Kidney glomerular epithelial cell (primary cell): ENCODE measurements at regions not wholly inside any gene's neighbourhood (a gene's known extent, or its start where the extent isn't known, plus 50 kb on each side); places are given as distances from the start of the nearest gene placed in this dataset.
A peak's percentile ranks its signal among the peaks of the same experiment; 100 is the strongest.
"Not testable (repeated sequence)": the region's sequence is repeated elsewhere in the genome, so short reads cannot be mapped to it uniquely, and the experiment has no call there.

Experiments
- DNase-seq: peaks from one replicate; lab custom pipeline; 2025; lab: John Stamatoyannopoulos, UW

DNA sequence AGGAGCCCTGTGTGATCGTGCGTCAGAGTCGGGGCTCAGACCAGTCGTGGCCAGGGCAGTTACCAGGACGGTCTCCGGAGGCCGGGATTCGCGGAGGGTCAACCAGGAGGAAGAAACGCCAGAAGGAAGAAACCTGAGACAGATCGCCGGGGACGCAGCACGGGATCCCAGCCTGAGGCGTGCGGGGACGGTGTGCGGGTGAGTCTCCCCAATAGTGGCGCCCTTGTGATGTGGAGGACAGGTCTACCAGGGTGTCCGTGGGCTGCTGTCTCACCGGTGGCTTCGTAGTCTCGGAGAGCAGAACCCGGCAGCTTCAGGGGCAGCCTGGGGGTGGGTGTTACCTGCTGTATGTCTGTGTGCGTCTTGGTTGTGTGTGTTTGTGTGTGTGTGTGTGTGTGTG lies 1399.1 kb upstream of the PCDH10 start:
- DNase-seq, result not testable (repeated sequence)

DNA sequence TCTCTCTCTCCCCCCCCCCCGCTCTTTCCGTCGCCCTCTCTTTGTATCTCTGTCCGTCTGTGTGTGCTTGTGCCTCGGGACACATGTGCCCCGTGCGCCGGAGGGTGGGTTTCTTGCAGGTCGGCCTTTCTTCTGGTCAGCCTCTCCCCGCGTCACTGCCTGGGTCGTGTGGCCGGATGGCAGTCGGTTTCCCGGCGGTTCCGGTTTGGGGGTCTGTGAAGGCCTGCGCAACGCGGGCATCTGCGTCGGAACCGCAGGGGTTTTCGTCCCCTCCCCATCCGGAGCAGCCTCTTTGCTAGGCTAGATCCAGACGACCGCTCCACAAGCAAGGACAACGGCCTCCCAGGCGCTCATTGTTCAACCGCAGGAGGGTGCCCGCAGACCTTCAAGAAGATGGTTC lies 1398.6 kb upstream of the PCDH10 start:
- not testable (repeated sequence) for DNase-seq

DNA sequence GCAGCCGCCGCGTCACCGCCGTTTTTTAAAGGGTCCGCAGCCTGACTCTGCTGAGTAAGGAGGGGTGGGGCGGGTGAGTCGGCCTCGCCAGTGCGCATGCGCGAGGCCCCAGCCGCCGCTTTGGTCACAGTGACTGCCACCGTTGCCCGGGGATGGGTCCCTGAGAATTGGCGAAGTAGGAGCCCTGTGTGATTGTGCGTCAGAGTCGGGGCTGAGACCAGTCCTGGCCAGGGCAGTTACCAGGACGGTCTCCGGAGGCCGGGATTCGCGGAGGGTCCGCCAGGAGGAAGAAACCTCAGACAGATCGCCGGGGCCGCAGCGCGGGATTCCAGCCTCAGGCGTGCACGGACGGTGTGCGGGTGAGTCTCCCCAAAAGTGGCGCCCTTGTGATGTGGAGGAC lies 1386.9 kb upstream of the PCDH10 start:
- DNase-seq, result not testable (repeated sequence)

DNA sequence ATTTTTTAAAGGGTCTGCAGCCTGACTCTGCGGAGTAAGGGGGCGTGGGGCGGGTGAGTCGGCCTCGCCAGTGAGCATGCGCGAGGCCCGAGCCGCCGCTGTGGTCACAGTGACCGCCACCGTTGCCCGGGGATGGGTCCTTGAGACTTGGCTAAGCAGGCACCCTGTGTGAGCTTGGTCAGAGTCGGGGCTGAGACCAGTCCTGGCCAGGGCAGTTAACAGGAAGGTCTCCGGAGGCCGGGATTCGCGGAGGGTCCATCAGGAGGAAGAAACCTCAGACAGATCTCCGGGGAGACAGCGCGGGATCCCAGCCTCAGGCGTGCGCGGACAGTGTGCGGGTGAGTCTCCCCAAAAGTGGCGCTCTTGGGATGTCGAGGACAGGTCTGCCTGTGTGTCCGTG lies 1384.4 kb upstream of the PCDH10 start:
- no peak for DNase-seq

DNA sequence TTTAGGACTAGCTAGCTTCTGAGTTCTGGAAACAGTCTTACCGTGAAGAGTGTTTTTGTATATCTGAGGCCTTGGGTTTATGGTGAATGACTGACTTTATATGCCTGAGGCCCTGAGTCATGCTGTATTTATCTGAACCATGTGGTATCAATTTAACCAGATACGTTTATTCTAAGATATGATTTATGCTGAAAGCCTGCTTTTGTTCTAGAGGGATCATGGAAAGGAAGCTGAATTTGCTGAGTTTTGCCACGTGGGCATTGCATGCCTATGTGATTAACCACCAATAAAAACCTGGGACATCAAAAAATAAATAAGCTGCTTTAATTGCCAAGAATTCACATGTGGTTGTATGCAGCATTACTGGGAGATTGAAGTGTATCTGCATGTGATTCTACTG lies 1374.7 kb upstream of the PCDH10 start:
- DNase-seq, result peak; percentile 80

DNA sequence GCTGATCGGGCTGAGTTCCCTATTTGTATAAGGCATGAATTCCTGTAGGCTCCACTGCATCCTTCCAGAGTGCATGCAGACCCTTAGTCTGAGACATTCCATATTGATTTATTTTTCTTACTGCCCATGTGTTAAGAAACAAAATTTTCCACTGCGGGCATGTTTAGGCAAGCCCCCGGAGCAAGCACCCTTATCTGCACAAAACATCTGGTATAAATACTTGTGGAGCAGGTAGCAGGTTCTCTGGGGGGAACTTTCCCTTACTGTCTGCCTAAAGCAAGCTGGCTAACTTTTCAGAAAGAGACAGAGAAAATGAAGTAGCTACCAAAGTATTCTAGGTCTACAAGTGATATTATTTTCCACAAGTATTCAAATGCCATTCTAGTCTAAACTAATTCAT lies 1338.5 kb upstream of the PCDH10 start:
- not testable (repeated sequence) for DNase-seq
